LoVo (cell line): ENCODE measurements at regions not wholly inside any gene's neighbourhood (a gene's known extent, or its start where the extent isn't known, plus 50 kb on each side); places are given as distances from the start of the nearest gene placed in this dataset.

Experiments
- DNase-seq: peaks from one replicate; pipeline ENCODE4 v3.0.0-alpha.2; 2016; ENCODE audit warnings: low spot score

DNA sequence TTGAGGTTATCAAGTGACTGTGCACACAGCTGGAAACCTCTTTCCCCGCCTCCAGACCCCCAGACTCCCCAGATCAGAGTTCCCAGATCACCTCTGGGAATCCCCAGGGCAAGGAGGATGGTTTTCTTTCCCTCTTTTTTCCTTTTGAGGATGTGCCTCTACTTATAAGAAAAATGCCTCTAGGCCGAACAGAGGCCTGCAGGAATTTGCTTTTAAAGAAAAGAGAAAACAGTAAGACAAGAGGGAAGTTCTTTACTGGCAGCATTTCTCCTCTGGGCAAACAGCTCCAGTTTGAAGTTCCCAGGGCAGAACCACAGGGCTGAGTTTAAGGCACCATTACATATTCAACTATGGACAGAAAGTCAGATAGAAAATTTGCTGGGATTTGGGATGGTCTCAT, 837.9 kb upstream of the LCORL start:
- no peak for DNase-seq

DNA sequence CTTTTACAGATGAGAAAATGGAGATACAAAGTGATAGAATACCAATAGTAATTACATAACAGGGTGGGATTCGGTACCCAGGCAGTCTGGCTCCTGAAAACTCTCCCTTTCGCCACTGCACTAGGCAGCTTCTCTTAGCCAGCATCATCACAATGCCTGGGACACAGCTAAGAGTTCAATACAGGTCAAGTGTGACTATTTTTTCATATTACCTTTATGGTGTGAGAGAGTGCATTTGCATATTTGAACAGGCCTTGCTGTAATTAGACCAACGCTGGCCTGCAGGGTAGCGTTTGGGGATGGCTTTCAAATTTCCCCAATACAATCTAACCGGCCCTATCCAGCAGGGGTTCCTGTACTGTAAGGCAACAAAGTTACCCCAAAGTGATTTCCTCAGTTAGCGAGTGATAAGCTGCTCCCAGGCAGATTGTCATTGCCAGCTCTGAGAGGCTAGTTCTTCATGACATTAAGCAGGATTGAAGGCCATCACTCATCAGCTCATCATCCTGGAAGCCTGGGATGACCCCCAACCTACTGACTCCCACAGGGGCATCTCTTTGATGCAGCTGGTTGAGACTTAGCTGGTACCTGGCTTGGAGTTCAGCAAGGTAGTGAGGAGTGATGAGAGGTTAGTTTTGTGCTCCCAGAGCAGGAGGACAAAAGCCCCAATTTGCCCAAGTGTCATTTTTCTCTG, 836.8 kb upstream of the LCORL start:
- DNase-seq = no peak

DNA sequence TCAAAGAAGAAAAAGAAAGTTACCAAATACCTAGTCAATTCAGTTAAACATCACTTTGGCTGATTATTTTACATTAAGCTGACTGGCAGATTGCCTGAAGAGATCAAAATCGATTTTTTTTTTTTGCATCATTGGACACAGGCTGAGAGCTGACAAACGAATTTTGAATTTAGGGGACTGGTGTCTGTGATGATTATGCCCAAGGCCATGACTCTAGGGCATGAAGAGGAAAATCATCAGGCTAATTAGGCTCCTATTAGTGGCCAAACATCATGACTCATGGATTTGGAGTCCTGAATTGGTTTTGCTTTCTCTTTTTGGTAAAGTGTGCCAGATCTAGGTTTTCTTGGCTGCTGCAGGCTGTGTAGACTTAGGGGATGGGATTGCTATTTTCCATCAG, 829.3 kb upstream of the LCORL start:
- no peak for DNase-seq

GRCh38 chr4:18847249-18847890, 825.8 kb upstream of the LCORL start:
- DNase-seq = no peak

DNA sequence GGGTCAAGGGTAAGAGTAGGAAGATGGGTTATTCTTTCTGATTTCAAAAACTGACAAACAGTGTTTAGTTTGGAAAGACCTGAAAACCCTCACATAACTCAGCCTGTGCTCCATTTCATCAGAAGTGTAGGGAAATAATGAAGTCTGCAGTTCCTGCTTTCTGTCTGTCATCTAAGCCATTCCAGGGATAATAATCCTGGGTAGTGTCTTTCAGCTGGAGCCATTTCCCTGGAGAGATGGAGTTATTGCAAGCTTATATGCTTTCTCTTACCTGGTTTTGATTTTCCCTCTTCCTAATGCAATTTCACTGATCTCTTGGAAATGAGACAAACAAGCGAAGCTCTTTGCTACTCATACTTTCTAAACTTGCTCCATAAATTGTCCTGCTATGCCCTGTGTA, 824.8 kb upstream of the LCORL start:
- DNase-seq = no peak

- DNase-seq = no peak
These were observed 823.2 kb upstream of the LCORL start for GRCh38 chr4:18844726-18845125.

DNA sequence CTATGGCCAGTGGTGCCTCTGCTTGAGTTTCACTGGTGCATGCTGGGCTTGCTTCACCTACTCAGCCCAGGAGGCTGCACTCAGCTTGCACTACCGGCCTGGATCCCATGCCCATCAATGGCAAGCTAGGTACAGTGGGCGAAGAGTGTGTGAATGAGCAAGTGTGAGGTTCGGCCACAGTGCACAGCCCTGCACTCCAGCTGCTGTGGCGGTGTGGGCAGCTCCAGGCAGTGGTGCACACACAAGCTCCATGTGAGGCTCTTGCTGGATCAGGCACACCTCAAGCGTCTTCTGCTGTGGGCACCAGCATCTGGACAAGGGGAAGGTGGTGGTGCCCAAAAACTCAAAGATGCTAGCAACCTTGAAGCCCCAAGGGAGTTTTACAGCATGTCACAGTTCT, 820.9 kb upstream of the LCORL start:
- DNase-seq = no peak

DNA sequence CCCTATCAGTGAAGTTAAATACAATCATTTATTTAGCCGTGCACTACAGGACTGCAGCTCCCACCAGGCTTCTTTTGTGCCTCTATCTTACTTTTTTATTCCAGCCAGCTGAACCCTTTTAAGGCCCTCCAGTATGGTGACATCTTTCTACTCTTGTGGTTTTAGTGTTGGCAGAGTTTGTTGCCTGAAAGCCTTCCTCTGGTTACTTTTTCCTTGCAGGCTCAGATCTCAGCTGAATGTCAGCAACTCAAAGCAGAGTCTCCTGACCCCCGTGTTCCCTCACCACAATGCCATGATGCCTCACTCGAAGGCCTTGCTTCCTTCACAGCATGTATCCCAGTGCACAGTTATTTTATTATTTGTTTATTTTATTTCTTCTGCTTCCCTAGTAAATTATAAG, 818.9 kb upstream of the LCORL start:
- no peak for DNase-seq

DNA sequence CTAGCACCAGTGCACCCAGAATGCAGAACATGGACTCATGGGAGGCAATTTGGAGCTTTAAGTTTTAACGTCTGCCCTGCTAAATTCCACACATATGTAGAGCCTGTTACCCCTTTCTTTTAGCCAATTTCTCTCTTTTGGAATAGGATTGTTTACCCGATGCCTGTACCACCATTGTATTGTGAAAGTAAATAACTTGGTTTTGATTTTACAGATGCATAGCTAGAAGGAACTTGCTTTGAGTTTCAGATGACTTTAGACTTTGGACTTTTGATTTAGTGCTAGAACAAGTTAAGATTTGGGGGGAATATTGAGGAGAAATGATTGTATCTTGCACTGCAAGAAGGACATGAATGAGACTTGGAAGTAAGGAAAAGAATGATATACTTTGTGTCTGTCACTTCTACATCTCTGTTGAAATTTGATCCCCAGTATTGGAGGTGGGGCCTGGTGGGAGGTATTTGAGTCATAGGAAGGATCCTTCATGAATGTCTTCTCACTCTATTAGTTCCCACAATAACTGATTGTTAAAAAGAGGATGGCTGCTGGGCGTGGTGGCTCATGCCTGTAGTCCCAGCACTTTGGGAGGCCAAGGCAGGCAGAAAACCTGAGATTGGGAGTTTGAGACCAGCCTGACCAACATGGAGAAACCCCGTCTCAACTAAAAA, 794.8 kb upstream of the LCORL start:
- DNase-seq = no peak

- DNase-seq = no peak
These were observed 794.2 kb upstream of the LCORL start for GRCh38 chr4:18815779-18816173.

GRCh38 chr4:18815081-18815778, 793.7 kb upstream of the LCORL start:
- DNase-seq = no peak

- DNase-seq = no peak
These were observed 792.2 kb upstream of the LCORL start for GRCh38 chr4:18813771-18814170.

DNA sequence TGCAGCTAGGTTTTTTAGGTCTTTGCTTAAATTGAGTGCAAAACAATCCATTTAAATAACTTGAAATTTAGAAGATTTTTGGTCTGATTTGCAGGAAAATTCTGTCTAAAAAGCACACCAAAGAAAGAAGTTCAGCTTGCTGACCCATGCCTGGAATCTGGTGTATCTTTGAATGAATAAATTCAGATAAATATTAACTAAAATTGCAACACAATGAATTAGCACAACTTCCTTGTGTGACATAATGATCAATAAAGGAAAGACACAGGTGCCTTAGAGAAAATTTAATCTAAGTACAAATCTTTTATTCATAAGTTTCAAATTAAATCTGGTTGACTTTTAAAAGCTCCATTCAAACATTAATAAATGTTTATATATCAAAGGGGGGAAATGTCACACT, 791.5 kb upstream of the LCORL start:
- no peak for DNase-seq

- DNase-seq = no peak
These were observed 782.2 kb upstream of the LCORL start for GRCh38 chr4:18803781-18804180.

GRCh38 chr4:18798123-18798522, 776.6 kb upstream of the LCORL start:
- DNase-seq = no peak

DNA sequence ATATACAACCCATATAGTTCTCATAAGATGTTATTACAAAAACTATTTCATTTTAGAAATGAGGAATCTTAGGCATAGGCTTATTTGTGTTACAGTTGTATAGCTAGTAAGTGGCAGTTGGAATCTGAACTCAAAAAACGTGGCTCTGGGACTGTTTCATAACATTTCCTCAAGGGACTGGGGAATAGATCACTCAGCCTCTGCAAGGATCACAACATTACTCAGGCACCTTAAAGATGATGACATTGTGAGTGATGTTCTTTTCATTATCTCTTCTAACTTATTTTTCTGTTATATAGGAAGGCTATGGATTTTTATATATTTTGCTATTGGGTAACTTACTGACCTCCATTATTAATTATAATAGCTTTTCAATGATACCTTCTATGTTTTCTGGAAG, 774.2 kb upstream of the LCORL start:
- DNase-seq = no peak

DNA sequence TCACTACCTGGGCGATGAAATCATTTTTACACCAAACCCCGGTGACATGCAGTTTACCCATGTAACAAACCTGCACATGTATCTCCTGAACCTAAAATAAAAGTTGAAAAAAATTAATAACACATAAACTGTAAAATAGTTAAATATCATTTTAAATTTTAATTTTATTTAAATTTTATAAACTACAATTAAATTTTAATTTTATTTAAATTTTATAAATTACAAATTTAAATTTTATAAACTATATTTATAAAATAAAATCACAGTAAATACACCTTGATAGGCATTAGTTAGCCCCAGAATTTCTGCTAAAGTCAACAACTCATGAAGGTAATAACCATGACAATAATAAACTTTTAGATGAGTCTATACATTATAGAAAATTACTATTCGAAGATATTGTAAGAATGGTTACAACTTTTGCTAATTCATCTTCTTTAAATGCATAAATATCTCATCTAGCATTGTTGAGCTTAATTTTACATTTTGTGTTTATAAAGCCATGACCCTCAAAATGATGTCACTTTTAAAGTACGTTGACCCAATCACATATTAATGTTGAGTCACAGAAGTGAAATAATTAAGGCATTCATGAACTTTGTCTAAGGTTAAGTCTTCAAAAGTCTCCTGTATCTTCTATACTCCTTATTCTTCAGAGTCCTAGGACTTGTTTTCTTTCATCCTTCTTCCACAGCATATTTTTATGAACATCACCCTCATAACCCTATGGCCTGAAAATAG, 755.8 kb upstream of the LCORL start:
- DNase-seq = no peak

DNA sequence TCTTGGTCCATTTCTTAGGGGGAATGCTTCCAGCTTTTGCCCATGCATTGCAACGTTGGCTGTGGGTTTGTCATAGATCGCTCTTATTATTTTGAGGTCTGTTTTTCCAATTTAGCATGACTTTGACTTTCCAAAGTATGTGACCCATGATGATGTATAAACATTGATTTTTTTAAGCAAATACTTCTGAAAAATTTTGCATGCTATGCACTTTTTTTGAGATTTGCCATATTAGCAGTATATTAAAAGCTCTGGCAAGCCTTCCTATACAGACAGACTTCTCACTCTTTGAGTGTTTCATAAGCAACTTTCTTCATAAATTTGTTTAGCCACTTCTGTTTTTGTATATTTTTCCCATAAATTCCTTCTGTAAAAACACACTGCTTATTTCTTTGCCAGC, 746.4 kb upstream of the LCORL start:
- DNase-seq = no peak

DNA sequence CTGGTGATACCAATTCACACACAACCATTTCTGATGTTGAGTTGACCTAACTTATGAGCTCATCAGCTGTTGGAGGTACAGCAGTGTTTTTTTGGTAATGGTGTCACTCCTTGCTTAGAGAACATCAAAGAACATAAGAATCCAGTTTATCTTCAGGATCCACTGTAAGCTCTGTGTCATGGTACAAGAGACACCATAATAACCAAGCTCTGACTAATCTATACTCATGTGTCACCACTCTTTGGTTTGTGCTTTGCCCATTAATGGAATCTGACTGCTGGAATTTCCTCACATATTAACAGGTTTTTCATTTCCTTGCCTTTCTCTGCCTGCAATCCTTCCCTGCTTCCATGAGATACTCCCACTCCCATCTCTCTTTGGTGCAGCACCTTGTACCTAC, 735.1 kb upstream of the LCORL start:
- no peak for DNase-seq

- DNase-seq = no peak
These were observed 732.6 kb upstream of the LCORL start for GRCh38 chr4:18754180-18754579.

DNA sequence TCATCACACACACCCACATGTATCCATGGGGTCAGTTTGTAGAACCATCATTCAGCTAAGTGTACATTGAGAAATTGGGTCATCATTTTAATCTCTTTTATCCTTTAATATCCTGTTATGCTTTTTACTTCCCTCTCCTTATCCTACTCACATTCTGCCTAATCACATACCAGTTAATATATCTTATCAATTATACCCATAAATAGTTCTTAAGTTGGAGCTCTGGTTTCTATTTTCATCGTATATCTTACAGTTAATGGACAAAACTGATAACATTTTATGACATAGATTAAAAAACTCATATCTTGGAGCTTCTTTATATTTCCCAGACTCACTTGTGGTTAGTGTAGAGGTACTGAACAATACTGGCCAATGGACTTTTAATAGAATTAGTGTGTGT, 729.5 kb upstream of the LCORL start:
- no peak for DNase-seq

DNA sequence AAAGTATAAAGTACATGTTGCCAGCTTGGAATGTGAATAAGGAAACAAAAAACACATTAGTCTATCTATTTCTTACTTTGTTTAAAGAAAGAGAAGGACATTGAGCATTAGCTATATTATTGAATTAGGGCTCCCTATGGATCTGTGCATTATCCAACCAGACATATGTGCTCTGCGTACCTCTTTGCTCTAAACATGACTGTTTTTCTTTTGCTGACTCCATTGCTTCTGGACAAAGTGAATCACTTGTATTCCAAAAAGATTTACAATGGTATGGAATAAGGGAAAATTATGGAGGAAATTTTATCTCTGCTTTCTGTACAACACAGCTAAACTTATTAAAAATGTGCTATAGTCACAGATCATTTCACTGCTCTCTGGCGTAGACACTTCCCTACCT, 727.8 kb upstream of the LCORL start:
- DNase-seq = no peak
